SK-N-SH treated with all-trans-retinoic acid at 6 μM for 48 hours (cell line): ENCODE measurements at regions not wholly inside any gene's neighbourhood (a gene's known extent, or its start where the extent isn't known, plus 50 kb on each side); places are given as distances from the start of the nearest gene placed in this dataset.

Source experiments
- ATAC-seq: fragments of 200-7000 bp; cut with Tn5 transposase; 3 replicates; pipeline ENCODE4 v1.9.1; 2020; ENCODE audit warnings: mild to moderate bottlenecking, moderate library complexity
- ARNTL ChIP-seq: fragments of 450-650 bp; formaldehyde crosslinking; IDR thresholded peaks from 2 replicates; pipeline ENCODE4 v1.5.0; 2020; ENCODE audit warnings: low read depth, mild to moderate bottlenecking, moderate library complexity, borderline replicate concordance
- BACH2 ChIP-seq: fragments of 250-450 bp; sonication (Bioruptor Pico); IDR thresholded peaks from 2 replicates; pipeline ENCODE4 v1.9.0; 2021; ENCODE audit warnings: mild to moderate bottlenecking, borderline replicate concordance
- CSDC2 ChIP-seq: fragments of 250-450 bp; sonication (Bioruptor Pico); IDR thresholded peaks from 2 replicates; pipeline ENCODE4 v1.5.0; 2020; ENCODE audit warnings: mild to moderate bottlenecking, moderate library complexity
- ESRRG ChIP-seq: fragments of 250-450 bp; sonication (Bioruptor Pico); IDR thresholded peaks from 2 replicates; pipeline ENCODE4 v1.6.1; 2021; ENCODE audit warnings: mild to moderate bottlenecking
- GLIS3 ChIP-seq: fragments of 250-450 bp; sonication (Bioruptor Pico); IDR thresholded peaks from 2 replicates; pipeline ENCODE4 v1.5.0; 2020; ENCODE audit warnings: mild to moderate bottlenecking, moderate library complexity
- ISL1 ChIP-seq: fragments of 250-450 bp; sonication (Bioruptor Pico); IDR thresholded peaks from 2 replicates; pipeline ENCODE4 v2.1.2; 2022; ENCODE audit warnings: mild to moderate bottlenecking, moderate library complexity
- OSR1 ChIP-seq: fragments of 250-450 bp; sonication (Bioruptor Pico); IDR thresholded peaks from 2 replicates; pipeline ENCODE4 v1.8.0; 2022; ENCODE audit warnings: moderate library complexity, mild to moderate bottlenecking, inconsistent platforms
- RARB ChIP-seq: fragments of 250-450 bp; sonication (Bioruptor Pico); IDR thresholded peaks from 2 replicates; pipeline ENCODE4 v1.8.0; 2021; ENCODE audit warnings: mild to moderate bottlenecking, moderate library complexity
- TCF4 ChIP-seq: fragments of 250-450 bp; sonication (Bioruptor Pico); IDR thresholded peaks from 2 replicates; pipeline ENCODE4 v1.8.0; 2021; ENCODE audit warnings: mild to moderate bottlenecking, moderate library complexity, borderline replicate concordance
- TOX ChIP-seq: fragments of 250-450 bp; sonication (Bioruptor Pico); IDR thresholded peaks from 2 replicates; pipeline ENCODE4 v1.8.0; 2021; ENCODE audit warnings: mild to moderate bottlenecking, moderate library complexity, borderline replicate concordance
- TSHZ2 ChIP-seq: fragments of 250-450 bp; sonication (Bioruptor Pico); IDR thresholded peaks from 2 replicates; pipeline ENCODE4 v1.5.0; 2020; ENCODE audit warnings: mild to moderate bottlenecking, moderate library complexity
- ZC3H10 ChIP-seq: fragments of 250-450 bp; sonication (Bioruptor Pico); IDR thresholded peaks from 2 replicates; pipeline ENCODE4 v1.5.1; 2021; ENCODE audit warnings: mild to moderate bottlenecking, moderate library complexity
- ZFP30 ChIP-seq: fragments of 450-650 bp; formaldehyde crosslinking; IDR thresholded peaks from 2 replicates; pipeline ENCODE4 v1.5.0; 2022; ENCODE audit warnings: mild to moderate bottlenecking, moderate library complexity
- ZNF565 ChIP-seq: fragments of 450-650 bp; formaldehyde crosslinking; conservative IDR thresholded peaks from 2 replicates; pipeline ENCODE4 v1.5.0; 2020; ENCODE audit warnings: low read depth, mild to moderate bottlenecking, moderate library complexity
- ZNF8 ChIP-seq: fragments of 450-650 bp; formaldehyde crosslinking; IDR thresholded peaks from 2 replicates; pipeline ENCODE4 v1.5.0; 2020; ENCODE audit warnings: mild to moderate bottlenecking, moderate library complexity
- TF ChIP-seq, protein P1 (sequence below): fragments of 250-450 bp; sonication (Bioruptor Pico); IDR thresholded peaks from 2 replicates; pipeline ENCODE4 v1.8.0; 2021; ENCODE audit warnings: low read depth, mild to moderate bottlenecking, moderate library complexity, borderline replicate concordance
- TF ChIP-seq, protein P2 (sequence below): fragments of 250-450 bp; sonication (Bioruptor Pico); IDR thresholded peaks from 2 replicates; pipeline ENCODE4 v1.5.1; 2021; ENCODE audit warnings: mild to moderate bottlenecking, moderate library complexity
- TF ChIP-seq, protein P3 (sequence below): fragments of 250-450 bp; sonication (Bioruptor Pico); IDR thresholded peaks from 2 replicates; pipeline ENCODE4 v1.8.0; 2020; ENCODE audit warnings: mild to moderate bottlenecking, moderate library complexity, borderline replicate concordance
- TF ChIP-seq, protein P4 (sequence below): fragments of 250-450 bp; sonication (Bioruptor Pico); IDR thresholded peaks from 2 replicates; pipeline ENCODE4 v1.5.1; 2020; ENCODE audit warnings: low read depth, mild to moderate bottlenecking, moderate library complexity

DNA sequence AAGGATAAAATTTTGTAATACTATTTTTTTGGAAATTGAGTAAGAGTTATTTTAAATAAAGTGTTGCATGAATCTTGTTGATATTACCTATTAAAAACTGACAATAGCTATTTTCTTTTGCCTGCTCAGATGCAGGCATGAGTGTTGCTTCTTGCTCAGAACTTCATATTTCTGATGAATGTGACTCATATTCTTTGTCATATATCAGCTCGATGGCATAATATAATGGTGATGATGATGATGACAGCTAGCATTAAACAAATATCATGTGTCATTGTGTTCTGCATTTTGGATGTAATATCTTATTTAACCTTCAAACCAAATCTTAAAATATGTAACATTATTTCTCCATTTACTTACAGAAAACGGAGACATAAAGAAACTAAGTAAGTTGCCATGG is 605.5 kb upstream of the FOXG1 start:
- ATAC-seq: no peak
- TF ChIP-seq, protein P1, sequence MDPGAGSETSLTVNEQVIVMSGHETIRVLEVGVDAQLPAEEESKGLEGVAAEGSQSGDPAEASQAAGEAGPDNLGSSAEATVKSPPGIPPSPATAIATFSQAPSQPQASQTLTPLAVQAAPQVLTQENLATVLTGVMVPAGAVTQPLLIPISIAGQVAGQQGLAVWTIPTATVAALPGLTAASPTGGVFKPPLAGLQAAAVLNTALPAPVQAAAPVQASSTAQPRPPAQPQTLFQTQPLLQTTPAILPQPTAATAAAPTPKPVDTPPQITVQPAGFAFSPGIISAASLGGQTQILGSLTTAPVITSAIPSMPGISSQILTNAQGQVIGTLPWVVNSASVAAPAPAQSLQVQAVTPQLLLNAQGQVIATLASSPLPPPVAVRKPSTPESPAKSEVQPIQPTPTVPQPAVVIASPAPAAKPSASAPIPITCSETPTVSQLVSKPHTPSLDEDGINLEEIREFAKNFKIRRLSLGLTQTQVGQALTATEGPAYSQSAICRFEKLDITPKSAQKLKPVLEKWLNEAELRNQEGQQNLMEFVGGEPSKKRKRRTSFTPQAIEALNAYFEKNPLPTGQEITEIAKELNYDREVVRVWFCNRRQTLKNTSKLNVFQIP (CRISPR knock-in tag): no peak
- no peak for TF ChIP-seq CSDC2 (CRISPR knock-in tag)
- no peak for TF ChIP-seq ZC3H10 (CRISPR knock-in tag)
- no peak for TF ChIP-seq BACH2 (CRISPR knock-in tag)
- no peak for TF ChIP-seq RARB (CRISPR knock-in tag)
- no peak for TF ChIP-seq GLIS3
- TF ChIP-seq, protein P2, sequence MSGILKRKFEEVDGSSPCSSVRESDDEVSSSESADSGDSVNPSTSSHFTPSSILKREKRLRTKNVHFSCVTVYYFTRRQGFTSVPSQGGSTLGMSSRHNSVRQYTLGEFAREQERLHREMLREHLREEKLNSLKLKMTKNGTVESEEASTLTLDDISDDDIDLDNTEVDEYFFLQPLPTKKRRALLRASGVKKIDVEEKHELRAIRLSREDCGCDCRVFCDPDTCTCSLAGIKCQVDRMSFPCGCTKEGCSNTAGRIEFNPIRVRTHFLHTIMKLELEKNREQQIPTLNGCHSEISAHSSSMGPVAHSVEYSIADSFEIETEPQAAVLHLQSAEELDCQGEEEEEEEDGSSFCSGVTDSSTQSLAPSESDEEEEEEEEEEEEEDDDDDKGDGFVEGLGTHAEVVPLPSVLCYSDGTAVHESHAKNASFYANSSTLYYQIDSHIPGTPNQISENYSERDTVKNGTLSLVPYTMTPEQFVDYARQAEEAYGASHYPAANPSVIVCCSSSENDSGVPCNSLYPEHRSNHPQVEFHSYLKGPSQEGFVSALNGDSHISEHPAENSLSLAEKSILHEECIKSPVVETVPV: no peak
- no peak for TF ChIP-seq ESRRG (CRISPR knock-in tag)
- no peak for TF ChIP-seq ISL1 (CRISPR knock-in tag)
- no peak for TF ChIP-seq ARNTL (CRISPR knock-in tag)
- TF ChIP-seq TSHZ2 (CRISPR knock-in tag): no peak
- TF ChIP-seq, protein P3, sequence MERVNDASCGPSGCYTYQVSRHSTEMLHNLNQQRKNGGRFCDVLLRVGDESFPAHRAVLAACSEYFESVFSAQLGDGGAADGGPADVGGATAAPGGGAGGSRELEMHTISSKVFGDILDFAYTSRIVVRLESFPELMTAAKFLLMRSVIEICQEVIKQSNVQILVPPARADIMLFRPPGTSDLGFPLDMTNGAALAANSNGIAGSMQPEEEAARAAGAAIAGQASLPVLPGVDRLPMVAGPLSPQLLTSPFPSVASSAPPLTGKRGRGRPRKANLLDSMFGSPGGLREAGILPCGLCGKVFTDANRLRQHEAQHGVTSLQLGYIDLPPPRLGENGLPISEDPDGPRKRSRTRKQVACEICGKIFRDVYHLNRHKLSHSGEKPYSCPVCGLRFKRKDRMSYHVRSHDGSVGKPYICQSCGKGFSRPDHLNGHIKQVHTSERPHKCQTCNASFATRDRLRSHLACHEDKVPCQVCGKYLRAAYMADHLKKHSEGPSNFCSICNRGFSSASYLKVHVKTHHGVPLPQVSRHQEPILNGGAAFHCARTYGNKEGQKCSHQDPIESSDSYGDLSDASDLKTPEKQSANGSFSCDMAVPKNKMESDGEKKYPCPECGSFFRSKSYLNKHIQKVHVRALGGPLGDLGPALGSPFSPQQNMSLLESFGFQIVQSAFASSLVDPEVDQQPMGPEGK (CRISPR knock-in tag): no peak
- no peak for TF ChIP-seq TCF4 (CRISPR knock-in tag)
- no peak for TF ChIP-seq ZNF8
- TF ChIP-seq OSR1: no peak
- TF ChIP-seq, protein P4, sequence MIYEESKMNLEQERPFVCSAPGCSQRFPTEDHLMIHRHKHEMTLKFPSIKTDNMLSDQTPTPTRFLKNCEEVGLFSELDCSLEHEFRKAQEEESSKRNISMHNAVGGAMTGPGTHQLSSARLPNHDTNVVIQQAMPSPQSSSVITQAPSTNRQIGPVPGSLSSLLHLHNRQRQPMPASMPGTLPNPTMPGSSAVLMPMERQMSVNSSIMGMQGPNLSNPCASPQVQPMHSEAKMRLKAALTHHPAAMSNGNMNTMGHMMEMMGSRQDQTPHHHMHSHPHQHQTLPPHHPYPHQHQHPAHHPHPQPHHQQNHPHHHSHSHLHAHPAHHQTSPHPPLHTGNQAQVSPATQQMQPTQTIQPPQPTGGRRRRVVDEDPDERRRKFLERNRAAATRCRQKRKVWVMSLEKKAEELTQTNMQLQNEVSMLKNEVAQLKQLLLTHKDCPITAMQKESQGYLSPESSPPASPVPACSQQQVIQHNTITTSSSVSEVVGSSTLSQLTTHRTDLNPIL (CRISPR knock-in tag): no peak
- TF ChIP-seq ZNF565 (CRISPR knock-in tag): no peak
- TF ChIP-seq TOX (CRISPR knock-in tag): no peak

- ATAC-seq: no peak
- no peak for TF ChIP-seq BACH2 (CRISPR knock-in tag)
- no peak for TF ChIP-seq ISL1 (CRISPR knock-in tag)
- TF ChIP-seq TSHZ2 (CRISPR knock-in tag): no peak
- no peak for TF ChIP-seq RARB (CRISPR knock-in tag)
- no peak for TF ChIP-seq TOX (CRISPR knock-in tag)
- TF ChIP-seq ESRRG (CRISPR knock-in tag): no peak
- no peak for TF ChIP-seq ZNF565 (CRISPR knock-in tag)
- TF ChIP-seq, protein P1 (CRISPR knock-in tag): no peak
- no peak for TF ChIP-seq ZFP30 (CRISPR knock-in tag)
- TF ChIP-seq, all 23 proteins: peak for 0
Observed at GRCh38 chr14:28163233-28163632, 603.4 kb upstream of the FOXG1 start.
